ENCODE measurements at regions not wholly inside any gene's neighbourhood (a gene's known extent, or its start where the extent isn't known, plus 50 kb on each side); places are given as distances from the start of the nearest gene placed in this dataset.

DNA sequence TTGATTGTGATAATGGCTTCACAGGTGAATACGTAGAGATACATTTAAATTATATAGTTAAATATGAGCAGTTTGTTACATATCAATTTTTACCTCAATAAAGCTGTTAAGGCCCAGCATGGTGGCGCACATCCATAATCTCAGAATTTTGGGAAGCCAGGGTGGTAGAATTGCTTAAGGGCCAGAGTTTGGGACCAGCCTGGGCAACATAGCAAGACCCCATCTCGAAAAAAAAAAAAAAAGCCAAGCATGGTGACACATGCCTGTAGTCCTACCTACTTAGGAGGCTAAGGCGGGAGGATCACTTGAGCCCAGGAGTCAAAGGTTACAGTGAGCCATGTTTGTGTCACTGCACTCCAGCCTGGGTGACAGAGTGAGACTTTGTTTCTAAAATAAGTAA, 138.7 kb upstream of the TMEM161B start:
- ChIA-PET POLR2A (no interaction called here), CTCF (interaction anchor here (1.1 kb wide), 1 partner anchor 9 kb away, joined by 5 read pairs; no protein-coding TSS in a partner anchor)
- no peak for TF ChIP-seq FOXM1 (IDR thresholded peaks at IDR 0.05; ENCODE audit: borderline replicate concordance)
- TF ChIP-seq BHLHE40 (IDR thresholded peaks at IDR 0.05; ENCODE audit: borderline replicate concordance) = no peak
- no peak for TF ChIP-seq L3MBTL2 (conservative IDR thresholded peaks at IDR 0.05)
- TF ChIP-seq FOXA1 (IDR thresholded peaks at IDR 0.05) = no peak
- TF ChIP-seq ZNF384 (IDR thresholded peaks at IDR 0.05) = no peak
- no peak for TF ChIP-seq CTBP1 (IDR thresholded peaks at IDR 0.05; ENCODE audit: borderline replicate concordance)
- no peak for TF ChIP-seq TARDBP (IDR thresholded peaks at IDR 0.05)
- no peak for TF ChIP-seq FOXK2 (IDR thresholded peaks at IDR 0.05)
- no peak for TF ChIP-seq ELF4 (IDR thresholded peaks at IDR 0.05)
- no peak for TF ChIP-seq HDGF (IDR thresholded peaks at IDR 0.05; ENCODE audit: borderline replicate concordance)
- TF ChIP-seq SUZ12 (IDR thresholded peaks at IDR 0.05) = no peak
- no peak for TF ChIP-seq NFRKB (IDR thresholded peaks at IDR 0.05)
- no peak for TF ChIP-seq PKNOX1 (IDR thresholded peaks at IDR 0.05)
- no peak for TF ChIP-seq ARNT (IDR thresholded peaks at IDR 0.05)
- TF ChIP-seq SP1 (IDR thresholded peaks at IDR 0.05) = no peak
- TF ChIP-seq LEF1 (IDR thresholded peaks at IDR 0.05; ENCODE audit: borderline replicate concordance) = no peak
- no peak for DNase-seq (ENCODE audit: extremely low spot score)

- DNase-seq (ENCODE audit: extremely low spot score) = no peak
- POLR2A ChIA-PET = no interaction called here
- CTCF ChIA-PET = interaction anchor here (1.0 kb wide), 1 partner anchor 17 kb away, joined by 3 read pairs; no protein-coding TSS in a partner anchor
- TF ChIP-seq FOXM1 (IDR thresholded peaks at IDR 0.05; ENCODE audit: borderline replicate concordance) (no peak), HDGF (IDR thresholded peaks at IDR 0.05; ENCODE audit: borderline replicate concordance) (no peak), ZNF384 (IDR thresholded peaks at IDR 0.05) (no peak), FOXK2 (IDR thresholded peaks at IDR 0.05) (no peak), ELF4 (IDR thresholded peaks at IDR 0.05) (no peak), BHLHE40 (IDR thresholded peaks at IDR 0.05; ENCODE audit: borderline replicate concordance) (no peak), PKNOX1 (IDR thresholded peaks at IDR 0.05) (no peak), TARDBP (IDR thresholded peaks at IDR 0.05) (no peak), ARNT (IDR thresholded peaks at IDR 0.05) (no peak), SP1 (IDR thresholded peaks at IDR 0.05) (no peak), L3MBTL2 (conservative IDR thresholded peaks at IDR 0.05) (no peak), LEF1 (IDR thresholded peaks at IDR 0.05; ENCODE audit: borderline replicate concordance) (no peak), CTBP1 (IDR thresholded peaks at IDR 0.05; ENCODE audit: borderline replicate concordance) (no peak), NFRKB (IDR thresholded peaks at IDR 0.05) (no peak), FOXA1 (IDR thresholded peaks at IDR 0.05) (no peak), SUZ12 (IDR thresholded peaks at IDR 0.05) (no peak)
Measured at GRCh38 chr5:88405783-88406182, 137.1 kb upstream of the TMEM161B start.

DNA sequence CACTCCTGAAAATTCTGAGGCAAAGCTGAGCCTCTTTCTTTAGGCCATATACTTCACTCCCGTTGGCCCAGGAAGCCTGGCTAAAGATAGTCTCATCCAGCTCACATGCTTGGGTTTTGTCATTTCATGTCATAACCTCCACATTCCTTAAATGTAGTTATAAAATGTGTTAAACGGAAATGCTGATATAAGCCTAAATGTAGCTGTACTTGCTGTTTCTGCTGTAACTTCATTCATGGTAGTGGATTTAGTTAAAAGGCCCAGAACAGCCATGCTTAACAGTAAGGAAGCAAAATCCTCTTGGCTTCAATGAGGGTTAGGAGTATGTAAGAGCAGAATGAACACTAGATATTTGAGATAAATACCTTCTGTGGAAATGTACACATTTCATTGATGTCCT, 135.8 kb upstream of the TMEM161B start:
- CTCF ChIA-PET = no interaction called here
- POLR2A ChIA-PET = no interaction called here
- no peak for DNase-seq (ENCODE audit: extremely low spot score)
- no peak for TF ChIP-seq L3MBTL2 (conservative IDR thresholded peaks at IDR 0.05)

DNA sequence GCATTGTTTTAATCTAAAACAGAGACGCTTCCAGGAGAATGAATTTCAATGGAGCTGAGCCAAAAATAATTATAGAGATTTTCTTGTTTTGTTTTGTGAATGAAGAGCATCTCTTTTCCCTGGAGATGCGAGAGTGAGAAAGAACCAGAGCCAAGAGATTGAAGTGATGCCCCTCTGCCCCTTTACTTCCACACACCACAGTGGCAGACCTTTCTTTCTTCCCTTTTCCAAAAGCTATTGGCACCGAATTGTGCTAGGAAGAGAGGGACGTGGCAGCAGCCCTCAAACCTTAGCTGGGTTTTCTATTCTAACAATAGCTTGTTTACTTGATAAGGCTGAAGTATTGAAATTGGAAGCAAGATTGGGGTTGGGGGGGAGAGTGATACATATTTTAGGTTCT, 133.0 kb upstream of the TMEM161B start:
- CTCF ChIA-PET = no interaction called here
- POLR2A ChIA-PET = no interaction called here
- TF ChIP-seq BHLHE40 (IDR thresholded peaks at IDR 0.05; ENCODE audit: borderline replicate concordance) (no peak), NFRKB (IDR thresholded peaks at IDR 0.05) (no peak), TARDBP (IDR thresholded peaks at IDR 0.05) (no peak), ELF4 (IDR thresholded peaks at IDR 0.05) (no peak), ARNT (IDR thresholded peaks at IDR 0.05) (no peak), L3MBTL2 (conservative IDR thresholded peaks at IDR 0.05) (no peak), ZNF384 (IDR thresholded peaks at IDR 0.05) (no peak), PKNOX1 (IDR thresholded peaks at IDR 0.05) (no peak), HDGF (IDR thresholded peaks at IDR 0.05; ENCODE audit: borderline replicate concordance) (no peak), SP1 (IDR thresholded peaks at IDR 0.05) (no peak), FOXA1 (IDR thresholded peaks at IDR 0.05) (no peak)
- DNase-seq (ENCODE audit: extremely low spot score) = no peak

GRCh38 chr5:88401228-88401627, 132.6 kb upstream of the TMEM161B start:
- no peak for TF ChIP-seq L3MBTL2 (conservative IDR thresholded peaks at IDR 0.05)
- no peak for TF ChIP-seq TARDBP (IDR thresholded peaks at IDR 0.05)
- no peak for TF ChIP-seq ARNT (IDR thresholded peaks at IDR 0.05)
- TF ChIP-seq HDGF (IDR thresholded peaks at IDR 0.05; ENCODE audit: borderline replicate concordance) = no peak
- no peak for TF ChIP-seq FOXA1 (IDR thresholded peaks at IDR 0.05)
- TF ChIP-seq BHLHE40 (IDR thresholded peaks at IDR 0.05; ENCODE audit: borderline replicate concordance) = no peak
- TF ChIP-seq CTBP1 (IDR thresholded peaks at IDR 0.05; ENCODE audit: borderline replicate concordance) = no peak
- TF ChIP-seq FOXM1 (IDR thresholded peaks at IDR 0.05; ENCODE audit: borderline replicate concordance) = no peak
- TF ChIP-seq SP1 (IDR thresholded peaks at IDR 0.05) = no peak
- TF ChIP-seq SUZ12 (IDR thresholded peaks at IDR 0.05) = no peak
- TF ChIP-seq FOXK2 (IDR thresholded peaks at IDR 0.05) = no peak
- no peak for TF ChIP-seq ELF4 (IDR thresholded peaks at IDR 0.05)
- TF ChIP-seq ZNF384 (IDR thresholded peaks at IDR 0.05) = no peak
- no peak for TF ChIP-seq NFRKB (IDR thresholded peaks at IDR 0.05)
- no peak for TF ChIP-seq LEF1 (IDR thresholded peaks at IDR 0.05; ENCODE audit: borderline replicate concordance)
- TF ChIP-seq PKNOX1 (IDR thresholded peaks at IDR 0.05) = no peak
- DNase-seq (ENCODE audit: extremely low spot score) = no peak
- CTCF ChIA-PET = no interaction called here
- POLR2A ChIA-PET = no interaction called here

DNA sequence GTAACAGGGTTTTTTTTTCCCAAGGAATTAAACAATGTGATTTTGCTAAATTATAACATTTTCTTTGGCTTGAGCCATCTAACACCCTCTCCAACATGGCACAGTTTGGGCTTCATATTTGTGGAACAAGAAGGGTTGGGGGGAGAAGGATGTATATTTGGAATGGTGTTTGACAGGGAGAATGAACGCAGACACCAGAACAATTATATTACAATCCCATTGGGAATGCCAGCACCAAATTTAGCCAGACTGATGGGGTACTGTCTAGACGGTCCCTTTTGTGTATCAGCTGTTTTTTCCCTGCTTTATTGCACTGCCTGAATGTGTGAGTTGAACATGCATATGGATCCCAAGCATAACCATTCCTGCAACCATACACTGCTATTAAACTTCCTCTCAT, 130.9 kb upstream of the TMEM161B start:
- DNase-seq (ENCODE audit: extremely low spot score) = no peak
- no peak for TF ChIP-seq ELF4 (IDR thresholded peaks at IDR 0.05)
- no peak for TF ChIP-seq FOXA1 (IDR thresholded peaks at IDR 0.05)
- no peak for TF ChIP-seq L3MBTL2 (conservative IDR thresholded peaks at IDR 0.05)
- no peak for TF ChIP-seq HDGF (IDR thresholded peaks at IDR 0.05; ENCODE audit: borderline replicate concordance)
- TF ChIP-seq BHLHE40 (IDR thresholded peaks at IDR 0.05; ENCODE audit: borderline replicate concordance) = no peak
- no peak for TF ChIP-seq SP1 (IDR thresholded peaks at IDR 0.05)
- TF ChIP-seq FOXK2 (IDR thresholded peaks at IDR 0.05) = no peak
- no peak for TF ChIP-seq NFRKB (IDR thresholded peaks at IDR 0.05)
- ChIA-PET POLR2A (no interaction called here), CTCF (interaction anchor here (0.6 kb wide), 1 partner anchor 14 kb away, joined by 3 read pairs; no protein-coding TSS in a partner anchor)

All from HEK293T (cell line).